ENCODE measurements at regions not wholly inside any gene's neighbourhood (a gene's known extent, or its start where the extent isn't known, plus 50 kb on each side); places are given as distances from the start of the nearest gene placed in this dataset.

DNA sequence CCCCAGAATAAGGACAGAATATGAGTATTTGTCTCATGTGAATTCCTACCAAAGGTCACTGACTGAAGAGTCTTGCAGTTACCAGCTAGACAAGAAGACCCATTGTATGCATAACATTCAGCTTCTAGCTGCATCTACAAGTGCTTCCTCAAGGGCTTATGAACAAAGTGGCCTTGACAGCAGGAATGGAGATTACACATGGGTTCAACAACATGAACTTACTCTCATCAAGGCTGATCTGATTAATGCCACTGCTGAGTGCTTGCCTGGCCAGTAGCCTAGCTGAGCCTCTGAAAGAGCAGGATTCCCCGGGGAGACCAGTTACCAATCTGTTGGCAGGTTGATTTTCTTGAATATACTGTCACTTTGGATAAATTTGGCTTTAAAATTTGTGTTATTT, 76.7 kb upstream of the CHD1 start:
- TF ChIP-seq, protein P1, sequence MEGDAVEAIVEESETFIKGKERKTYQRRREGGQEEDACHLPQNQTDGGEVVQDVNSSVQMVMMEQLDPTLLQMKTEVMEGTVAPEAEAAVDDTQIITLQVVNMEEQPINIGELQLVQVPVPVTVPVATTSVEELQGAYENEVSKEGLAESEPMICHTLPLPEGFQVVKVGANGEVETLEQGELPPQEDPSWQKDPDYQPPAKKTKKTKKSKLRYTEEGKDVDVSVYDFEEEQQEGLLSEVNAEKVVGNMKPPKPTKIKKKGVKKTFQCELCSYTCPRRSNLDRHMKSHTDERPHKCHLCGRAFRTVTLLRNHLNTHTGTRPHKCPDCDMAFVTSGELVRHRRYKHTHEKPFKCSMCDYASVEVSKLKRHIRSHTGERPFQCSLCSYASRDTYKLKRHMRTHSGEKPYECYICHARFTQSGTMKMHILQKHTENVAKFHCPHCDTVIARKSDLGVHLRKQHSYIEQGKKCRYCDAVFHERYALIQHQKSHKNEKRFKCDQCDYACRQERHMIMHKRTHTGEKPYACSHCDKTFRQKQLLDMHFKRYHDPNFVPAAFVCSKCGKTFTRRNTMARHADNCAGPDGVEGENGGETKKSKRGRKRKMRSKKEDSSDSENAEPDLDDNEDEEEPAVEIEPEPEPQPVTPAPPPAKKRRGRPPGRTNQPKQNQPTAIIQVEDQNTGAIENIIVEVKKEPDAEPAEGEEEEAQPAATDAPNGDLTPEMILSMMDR (IDR thresholded peaks at IDR 0.05): no peak
- no peak for TF ChIP-seq POLR2A (IDR thresholded peaks at IDR 0.05)
- TF ChIP-seq POLR2AphosphoS5 (IDR thresholded peaks at IDR 0.05): no peak
